ENCODE measurements at regions not wholly inside any gene's neighbourhood (a gene's known extent, or its start where the extent isn't known, plus 50 kb on each side); places are given as distances from the start of the nearest gene placed in this dataset.

DNA sequence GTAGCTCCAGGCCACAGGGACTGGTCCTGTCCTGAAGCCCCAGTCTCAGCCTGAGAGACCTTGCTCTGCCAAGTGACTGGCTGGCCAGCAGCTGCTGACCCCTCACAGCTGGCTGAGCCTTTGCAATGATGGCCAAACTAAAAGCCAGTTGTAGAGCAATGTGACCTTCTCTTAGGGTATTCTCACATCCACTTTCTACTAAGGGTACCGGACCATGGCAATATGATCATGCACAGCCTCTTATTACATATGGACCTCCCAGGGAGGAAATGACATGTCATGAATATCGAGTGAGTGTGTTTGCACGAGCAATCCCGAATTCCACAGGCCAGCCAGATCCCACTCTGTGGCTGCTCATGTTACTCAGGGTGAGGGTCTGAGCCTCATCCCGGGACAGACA is 213.9 kb downstream of the VAPA start:
- no peaks in the 10 kb centered on the region for H3K27me3 Mint-ChIP-seq (ENCODE audit: insufficient read depth, unreplicated experiment)
- no peaks in the 10 kb centered on the region for H3K9me3 Mint-ChIP-seq (ENCODE audit: unreplicated experiment)
- no peak overlapping the region for H3K4me3 Mint-ChIP-seq (ENCODE audit: unreplicated experiment)
- H3K36me3 ChIP-seq (ENCODE audit: control insufficient read depth, insufficient read depth, low read length) = no peaks in the 10 kb centered on the region
- H3K27ac Mint-ChIP-seq (ENCODE audit: unreplicated experiment) = no peak overlapping the region
- H3K27me3 ChIP-seq (replicated peaks; ENCODE audit: control insufficient read depth, insufficient read depth, low read length) = no peaks in the 10 kb centered on the region
- no TSS peak for BruUV-seq (replicated peaks)
- DNase-seq = no peak
- CTCF ChIA-PET = no interaction called here
- peaks cover 2% of the 10 kb centered on the region; the same call in 1 of the 2 replicates for H3K4me1 ChIP-seq
- POLR2A ChIA-PET = no interaction called here
- intact Hi-C loops (cut with micrococcal nuclease; ENCODE audit: unreplicated experiment) = no loop called here
- TF ChIP-seq, protein P1, sequence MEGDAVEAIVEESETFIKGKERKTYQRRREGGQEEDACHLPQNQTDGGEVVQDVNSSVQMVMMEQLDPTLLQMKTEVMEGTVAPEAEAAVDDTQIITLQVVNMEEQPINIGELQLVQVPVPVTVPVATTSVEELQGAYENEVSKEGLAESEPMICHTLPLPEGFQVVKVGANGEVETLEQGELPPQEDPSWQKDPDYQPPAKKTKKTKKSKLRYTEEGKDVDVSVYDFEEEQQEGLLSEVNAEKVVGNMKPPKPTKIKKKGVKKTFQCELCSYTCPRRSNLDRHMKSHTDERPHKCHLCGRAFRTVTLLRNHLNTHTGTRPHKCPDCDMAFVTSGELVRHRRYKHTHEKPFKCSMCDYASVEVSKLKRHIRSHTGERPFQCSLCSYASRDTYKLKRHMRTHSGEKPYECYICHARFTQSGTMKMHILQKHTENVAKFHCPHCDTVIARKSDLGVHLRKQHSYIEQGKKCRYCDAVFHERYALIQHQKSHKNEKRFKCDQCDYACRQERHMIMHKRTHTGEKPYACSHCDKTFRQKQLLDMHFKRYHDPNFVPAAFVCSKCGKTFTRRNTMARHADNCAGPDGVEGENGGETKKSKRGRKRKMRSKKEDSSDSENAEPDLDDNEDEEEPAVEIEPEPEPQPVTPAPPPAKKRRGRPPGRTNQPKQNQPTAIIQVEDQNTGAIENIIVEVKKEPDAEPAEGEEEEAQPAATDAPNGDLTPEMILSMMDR (IDR thresholded peaks at IDR 0.05; ENCODE audit: insufficient read depth in 1 of 2, low read depth in 1 of 2, low read length in 1 of 2, severe bottlenecking in 1 of 2, unreplicated experiment in 1 of 2) = no peak
- H3K4me1 Mint-ChIP-seq (ENCODE audit: low read depth, unreplicated experiment) = no peaks in the 10 kb centered on the region
- peaks cover 4% of the 10 kb centered on the region for H3K36me3 Mint-ChIP-seq (ENCODE audit: insufficient read depth, unreplicated experiment)
- H3K4me3 ChIP-seq (ENCODE audit: low read depth, low read length) = no peak overlapping the region
- H3K9me3 ChIP-seq = no peaks in the 10 kb centered on the region

DNA sequence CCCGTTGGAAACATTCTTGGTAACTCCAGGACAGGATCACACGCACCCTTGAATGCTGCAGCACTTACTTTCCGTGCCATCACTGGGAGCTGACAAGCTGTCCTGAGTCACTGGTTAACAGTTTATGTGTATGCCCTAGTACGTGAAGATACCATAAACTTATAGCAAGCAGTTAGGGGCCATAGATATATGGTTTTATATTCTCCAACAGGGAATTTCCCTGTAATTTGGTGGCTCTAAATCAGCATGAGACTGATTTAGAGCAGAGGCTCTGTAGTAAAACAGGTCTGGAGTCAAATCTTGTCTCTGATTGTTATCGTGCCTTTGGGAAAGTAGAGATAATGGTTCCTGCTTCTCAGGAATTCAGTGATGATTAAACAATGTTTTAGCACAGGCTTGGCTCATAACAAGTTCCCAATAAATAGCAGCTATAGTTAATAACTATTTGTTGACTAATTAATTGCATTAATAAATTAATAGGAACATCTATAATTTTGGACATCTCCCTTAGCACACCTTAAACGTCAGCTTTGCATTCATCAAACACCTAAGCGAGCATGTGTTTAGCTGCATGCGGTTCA is 215.2 kb downstream of the VAPA start:
- H3K27me3 Mint-ChIP-seq (ENCODE audit: insufficient read depth, unreplicated experiment) = no peaks in the 10 kb centered on the region
- Histone ChIP-seq H3K9me3 (no peaks in the 10 kb centered on the region), H3K36me3 (ENCODE audit: control insufficient read depth, insufficient read depth, low read length) (no peaks in the 10 kb centered on the region), H3K27me3 (replicated peaks; ENCODE audit: control insufficient read depth, insufficient read depth, low read length) (no peaks in the 10 kb centered on the region), H3K4me3 (ENCODE audit: low read depth, low read length) (no peak overlapping the region), H3K4me1 (peaks cover 5% of the 10 kb centered on the region; the same call in 1 of the 2 replicates)
- H3K9me3 Mint-ChIP-seq (ENCODE audit: unreplicated experiment) = no peaks in the 10 kb centered on the region
- DNase-seq = no peak
- no peaks in the 10 kb centered on the region for H3K4me1 Mint-ChIP-seq (ENCODE audit: low read depth, unreplicated experiment)
- ChIA-PET POLR2A (no interaction called here), CTCF (no interaction called here)
- H3K27ac Mint-ChIP-seq (ENCODE audit: unreplicated experiment) = no peak overlapping the region
- intact Hi-C loops (cut with micrococcal nuclease; ENCODE audit: unreplicated experiment) = no loop called here
- no TSS peak for BruUV-seq (replicated peaks)
- H3K36me3 Mint-ChIP-seq (ENCODE audit: insufficient read depth, unreplicated experiment) = peaks cover 4% of the 10 kb centered on the region
- TF ChIP-seq, protein P1 (IDR thresholded peaks at IDR 0.05; ENCODE audit: insufficient read depth in 1 of 2, low read depth in 1 of 2, low read length in 1 of 2, severe bottlenecking in 1 of 2, unreplicated experiment in 1 of 2) = no peak
- no peak overlapping the region for H3K4me3 Mint-ChIP-seq (ENCODE audit: unreplicated experiment)

DNA sequence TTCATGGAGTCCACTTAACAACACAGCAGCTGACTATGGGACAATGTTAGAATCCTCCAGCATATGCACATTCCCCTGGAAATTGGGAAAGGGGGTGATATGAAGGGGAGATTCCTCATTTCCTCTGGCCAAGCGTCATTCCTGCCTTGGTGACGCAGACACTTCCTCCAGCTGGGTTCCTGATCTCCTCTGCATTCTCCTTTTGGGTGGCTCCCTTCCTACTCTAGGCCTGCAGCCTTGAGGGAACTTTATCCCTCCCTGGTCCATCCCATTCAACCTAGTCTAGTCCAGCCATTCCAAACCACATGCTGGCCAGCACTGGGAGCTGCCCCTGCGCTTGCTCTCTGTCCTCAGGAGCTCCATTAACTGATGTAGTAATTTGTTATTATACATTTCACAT is 216.8 kb downstream of the VAPA start:
- no peaks in the 10 kb centered on the region for H3K9me3 Mint-ChIP-seq (ENCODE audit: unreplicated experiment)
- DNase-seq = no peak
- no peak overlapping the region for H3K4me3 Mint-ChIP-seq (ENCODE audit: unreplicated experiment)
- no peaks in the 10 kb centered on the region for H3K9me3 ChIP-seq
- ChIA-PET POLR2A (no interaction called here), CTCF (interaction anchor here (0.7 kb wide), 1 partner anchor 116 kb away, joined by 3 read pairs; no protein-coding TSS in a partner anchor)
- H3K36me3 Mint-ChIP-seq (ENCODE audit: insufficient read depth, unreplicated experiment) = peaks cover 4% of the 10 kb centered on the region
- no TSS peak for BruUV-seq (replicated peaks)
- no peaks in the 10 kb centered on the region for H3K4me1 Mint-ChIP-seq (ENCODE audit: low read depth, unreplicated experiment)
- no peaks in the 10 kb centered on the region for H3K36me3 ChIP-seq (ENCODE audit: control insufficient read depth, insufficient read depth, low read length)
- H3K27ac Mint-ChIP-seq (ENCODE audit: unreplicated experiment) = no peak overlapping the region
- H3K4me3 ChIP-seq (ENCODE audit: low read depth, low read length) = no peak overlapping the region
- TF ChIP-seq, protein P1 (IDR thresholded peaks at IDR 0.05; ENCODE audit: insufficient read depth in 1 of 2, low read depth in 1 of 2, low read length in 1 of 2, severe bottlenecking in 1 of 2, unreplicated experiment in 1 of 2) = no peak
- no peaks in the 10 kb centered on the region for H3K27me3 Mint-ChIP-seq (ENCODE audit: insufficient read depth, unreplicated experiment)
- H3K27me3 ChIP-seq (replicated peaks; ENCODE audit: control insufficient read depth, insufficient read depth, low read length) = no peaks in the 10 kb centered on the region
- peaks cover 5% of the 10 kb centered on the region; the same call in 1 of the 2 replicates for H3K4me1 ChIP-seq
- intact Hi-C loops (cut with micrococcal nuclease; ENCODE audit: unreplicated experiment) = loop anchor here (10.0 kb wide), 1 partner anchor 106 kb away; no protein-coding TSS in a partner anchor
